ENCODE measurements at regions not wholly inside any gene's neighbourhood (a gene's known extent, or its start where the extent isn't known, plus 50 kb on each side); places are given as distances from the start of the nearest gene placed in this dataset.

DNA sequence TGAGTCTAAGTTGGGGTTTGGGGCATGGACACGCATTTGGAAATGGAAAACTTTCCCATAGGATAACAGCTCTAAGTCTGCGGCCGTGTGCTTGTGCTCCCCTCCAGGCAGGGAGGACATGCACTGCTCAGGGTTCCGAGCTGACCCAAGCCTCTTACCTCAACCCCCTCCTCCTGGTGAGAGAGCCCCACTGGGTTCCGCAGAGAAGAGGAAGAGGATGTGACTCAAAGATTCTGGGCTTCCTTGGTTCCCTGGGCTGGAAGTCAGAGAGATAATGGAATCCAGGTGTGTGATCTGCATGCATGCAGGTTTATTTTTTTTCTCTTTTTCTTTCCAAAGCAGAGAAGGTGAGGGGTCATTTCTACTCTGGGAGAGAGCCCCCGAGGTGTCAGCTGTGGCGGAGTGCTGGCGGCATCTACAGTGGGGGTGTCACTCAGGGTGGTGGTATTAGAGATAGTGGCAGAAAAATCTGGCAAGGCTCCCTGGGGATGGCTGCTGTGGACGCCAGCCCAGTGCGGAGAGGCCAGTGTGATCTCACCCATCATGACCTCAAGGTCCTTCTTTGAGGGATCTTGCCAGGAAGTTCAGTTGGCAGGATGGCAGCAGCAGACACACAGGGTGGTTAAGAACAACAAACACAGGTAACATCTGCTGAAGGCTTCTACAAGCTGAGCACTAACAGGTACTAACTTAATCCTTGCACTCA is 168.7 kb upstream of the HAND2 start:
- Histone ChIP-seq H3K9me3 (no peaks in the 10 kb centered on the region), H3K4me1 (ENCODE audit: insufficient read depth) (no peaks in the 10 kb centered on the region), H3K27me3 (no peaks in the 10 kb centered on the region), H3K27ac (no peak overlapping the region), H3K36me3 (no peaks in the 10 kb centered on the region), H3K4me3 (no peak overlapping the region)
- no peak for DNase-seq
- intact Hi-C loops (cut with DNase I): no loop called here
- 66 to 72% (median 68%) methylated on average over 10 of the region's 10 CpGs for WGBS, 3 donors
- TF ChIP-seq, protein P1, sequence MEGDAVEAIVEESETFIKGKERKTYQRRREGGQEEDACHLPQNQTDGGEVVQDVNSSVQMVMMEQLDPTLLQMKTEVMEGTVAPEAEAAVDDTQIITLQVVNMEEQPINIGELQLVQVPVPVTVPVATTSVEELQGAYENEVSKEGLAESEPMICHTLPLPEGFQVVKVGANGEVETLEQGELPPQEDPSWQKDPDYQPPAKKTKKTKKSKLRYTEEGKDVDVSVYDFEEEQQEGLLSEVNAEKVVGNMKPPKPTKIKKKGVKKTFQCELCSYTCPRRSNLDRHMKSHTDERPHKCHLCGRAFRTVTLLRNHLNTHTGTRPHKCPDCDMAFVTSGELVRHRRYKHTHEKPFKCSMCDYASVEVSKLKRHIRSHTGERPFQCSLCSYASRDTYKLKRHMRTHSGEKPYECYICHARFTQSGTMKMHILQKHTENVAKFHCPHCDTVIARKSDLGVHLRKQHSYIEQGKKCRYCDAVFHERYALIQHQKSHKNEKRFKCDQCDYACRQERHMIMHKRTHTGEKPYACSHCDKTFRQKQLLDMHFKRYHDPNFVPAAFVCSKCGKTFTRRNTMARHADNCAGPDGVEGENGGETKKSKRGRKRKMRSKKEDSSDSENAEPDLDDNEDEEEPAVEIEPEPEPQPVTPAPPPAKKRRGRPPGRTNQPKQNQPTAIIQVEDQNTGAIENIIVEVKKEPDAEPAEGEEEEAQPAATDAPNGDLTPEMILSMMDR (IDR thresholded peaks at IDR 0.05): no peak

GRCh38 chr4:173697840-173698239 is 167.8 kb upstream of the HAND2 start:
- no peaks in the 10 kb centered on the region for H3K4me1 ChIP-seq (ENCODE audit: insufficient read depth)
- 67 to 91% (median 77%) methylated on average over 4 of the region's 4 CpGs for WGBS, 3 donors
- no peaks in the 10 kb centered on the region for H3K36me3 ChIP-seq
- no peaks in the 10 kb centered on the region for H3K9me3 ChIP-seq
- TF ChIP-seq, protein P1 (IDR thresholded peaks at IDR 0.05): no peak
- no peak for TF ChIP-seq EP300 (IDR thresholded peaks at IDR 0.05)
- no peak for TF ChIP-seq POLR2A (IDR thresholded peaks at IDR 0.05)
- intact Hi-C loops (cut with DNase I): no loop called here
- H3K27ac ChIP-seq: no peak overlapping the region
- DNase-seq: no peak
- H3K4me3 ChIP-seq: no peak overlapping the region
- H3K27me3 ChIP-seq: no peaks in the 10 kb centered on the region

- no peaks in the 10 kb centered on the region for H3K36me3 ChIP-seq
- intact Hi-C loops (cut with DNase I): no loop called here
- TF ChIP-seq, protein P1 (IDR thresholded peaks at IDR 0.05): no peak
- TF ChIP-seq EP300 (IDR thresholded peaks at IDR 0.05) (no peak), POLR2A (IDR thresholded peaks at IDR 0.05) (no peak)
- WGBS, 3 donors: 48 to 61% (median 61%) methylated on average over 1 of the region's 1 CpG
- no peak for DNase-seq
- H3K27ac ChIP-seq: no peak overlapping the region
- no peak overlapping the region for H3K4me3 ChIP-seq
- no peaks in the 10 kb centered on the region for H3K4me1 ChIP-seq (ENCODE audit: insufficient read depth)
- H3K9me3 ChIP-seq: no peaks in the 10 kb centered on the region
- no peaks in the 10 kb centered on the region for H3K27me3 ChIP-seq
These were observed 166.5 kb upstream of the HAND2 start for GRCh38 chr4:173696551-173696950.

- intact Hi-C loops (cut with DNase I): no loop called here
- Histone ChIP-seq H3K27me3 (no peaks in the 10 kb centered on the region), H3K27ac (no peak overlapping the region), H3K9me3 (no peaks in the 10 kb centered on the region), H3K36me3 (no peaks in the 10 kb centered on the region), H3K4me1 (ENCODE audit: insufficient read depth) (no peaks in the 10 kb centered on the region), H3K4me3 (no peak overlapping the region)
- TF ChIP-seq EP300 (IDR thresholded peaks at IDR 0.05) (no peak), POLR2A (IDR thresholded peaks at IDR 0.05) (no peak)
- TF ChIP-seq, protein P1 (IDR thresholded peaks at IDR 0.05): no peak
- 7 to 30% (median 13%) methylated on average over 5 of the region's 5 CpGs for WGBS, 3 donors
- DNase-seq: no peak
These were observed 166.0 kb upstream of the HAND2 start for GRCh38 chr4:173696011-173696410.
